ENCODE measurements at regions not wholly inside any gene's neighbourhood (a gene's known extent, or its start where the extent isn't known, plus 50 kb on each side); places are given as distances from the start of the nearest gene placed in this dataset.

DNA sequence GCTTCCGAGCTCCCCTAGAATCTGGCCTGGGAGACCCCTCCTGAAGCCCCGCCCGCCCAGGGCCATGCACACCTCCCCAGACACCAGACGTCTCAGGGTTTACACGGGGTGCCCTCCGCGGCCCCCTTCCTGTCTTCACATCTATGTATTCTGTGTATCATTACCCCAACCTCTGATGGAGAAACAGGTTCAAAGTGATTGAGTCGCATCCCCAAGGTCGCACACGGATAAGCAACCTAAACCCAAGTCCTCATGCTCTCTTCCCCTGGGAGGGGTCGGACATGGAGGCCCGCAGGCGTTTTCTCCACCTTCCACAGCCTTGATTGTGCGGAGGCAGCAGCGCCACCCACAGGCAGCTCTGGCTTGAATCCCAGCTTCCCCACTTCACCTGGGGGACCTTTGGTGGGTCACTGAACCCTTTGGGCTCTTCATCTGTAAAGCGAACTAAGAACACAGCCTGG lies 237.3 kb downstream of the BCL11B start:
- H3K9me3 ChIP-seq (ENCODE audit: control insufficient read depth, insufficient read depth, low read depth, low read length): no peaks in the 10 kb centered on the region; the same call in 1 of the 2 replicates
- H3K36me3 ChIP-seq (ENCODE audit: control insufficient read depth in 2 of 2, insufficient read depth in 1 of 2, low read length in 2 of 2): no peaks in the 10 kb centered on the region
- CTCF ChIA-PET: no interaction called here
- POLR2A ChIA-PET: no interaction called here
- H3K4me3 ChIP-seq (ENCODE audit: low read depth, low read length): no peak overlapping the region
- no peaks in the 10 kb centered on the region for H3K4me1 ChIP-seq (ENCODE audit: control insufficient read depth, insufficient read depth, low read length)
- TF ChIP-seq ZFP3 (tag by site-specific recombination; IDR thresholded peaks at IDR 0.05; ENCODE audit: low read depth) (no peak), ZNF214 (tag by site-specific recombination; IDR thresholded peaks at IDR 0.05; ENCODE audit: borderline replicate concordance) (no peak), ZNF221 (tag by site-specific recombination; IDR thresholded peaks at IDR 0.05; ENCODE audit: borderline replicate concordance) (no peak), KLF8 (tag by site-specific recombination; IDR thresholded peaks at IDR 0.05) (no peak), PRDM10 (tag by site-specific recombination; IDR thresholded peaks at IDR 0.05) (no peak), REST (tag by site-specific recombination; IDR thresholded peaks at IDR 0.05) (no peak), ZNF311 (tag by site-specific recombination; IDR thresholded peaks at IDR 0.05; ENCODE audit: borderline replicate concordance) (no peak), ZNF416 (tag by site-specific recombination; IDR thresholded peaks at IDR 0.05) (no peak), KLF1 (tag by site-specific recombination; IDR thresholded peaks at IDR 0.05) (no peak)
- TF ChIP-seq, protein P1, sequence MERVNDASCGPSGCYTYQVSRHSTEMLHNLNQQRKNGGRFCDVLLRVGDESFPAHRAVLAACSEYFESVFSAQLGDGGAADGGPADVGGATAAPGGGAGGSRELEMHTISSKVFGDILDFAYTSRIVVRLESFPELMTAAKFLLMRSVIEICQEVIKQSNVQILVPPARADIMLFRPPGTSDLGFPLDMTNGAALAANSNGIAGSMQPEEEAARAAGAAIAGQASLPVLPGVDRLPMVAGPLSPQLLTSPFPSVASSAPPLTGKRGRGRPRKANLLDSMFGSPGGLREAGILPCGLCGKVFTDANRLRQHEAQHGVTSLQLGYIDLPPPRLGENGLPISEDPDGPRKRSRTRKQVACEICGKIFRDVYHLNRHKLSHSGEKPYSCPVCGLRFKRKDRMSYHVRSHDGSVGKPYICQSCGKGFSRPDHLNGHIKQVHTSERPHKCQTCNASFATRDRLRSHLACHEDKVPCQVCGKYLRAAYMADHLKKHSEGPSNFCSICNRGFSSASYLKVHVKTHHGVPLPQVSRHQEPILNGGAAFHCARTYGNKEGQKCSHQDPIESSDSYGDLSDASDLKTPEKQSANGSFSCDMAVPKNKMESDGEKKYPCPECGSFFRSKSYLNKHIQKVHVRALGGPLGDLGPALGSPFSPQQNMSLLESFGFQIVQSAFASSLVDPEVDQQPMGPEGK (tag by site-specific recombination; IDR thresholded peaks at IDR 0.05): no peak
- TF ChIP-seq, protein P2, sequence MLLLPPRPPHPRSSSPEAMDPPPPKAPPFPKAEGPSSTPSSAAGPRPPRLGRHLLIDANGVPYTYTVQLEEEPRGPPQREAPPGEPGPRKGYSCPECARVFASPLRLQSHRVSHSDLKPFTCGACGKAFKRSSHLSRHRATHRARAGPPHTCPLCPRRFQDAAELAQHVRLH (tag by site-specific recombination; IDR thresholded peaks at IDR 0.05): no peak
- no peak overlapping the region for H3K27ac ChIP-seq (ENCODE audit: extremely low read depth, low read depth, low read length)

DNA sequence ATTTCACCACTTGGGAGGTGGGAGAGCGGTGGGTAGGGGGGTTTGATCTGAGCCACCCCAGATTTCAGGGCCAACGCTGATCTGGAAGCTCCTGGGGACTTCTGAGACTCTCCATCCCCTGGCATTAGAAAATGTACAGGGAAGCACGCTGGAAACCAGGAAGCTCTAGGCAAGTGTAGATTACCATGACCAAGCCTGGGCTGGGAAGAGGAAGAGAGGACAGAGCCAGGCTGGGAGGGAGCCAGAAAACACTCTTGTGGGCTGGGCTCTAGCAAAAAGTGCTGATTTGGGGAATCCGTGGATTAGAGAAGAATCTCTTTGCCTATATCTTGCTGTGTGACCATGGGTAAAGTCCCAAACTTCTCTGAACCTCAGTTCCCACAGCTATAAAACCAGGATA lies 236.7 kb downstream of the BCL11B start:
- ChIA-PET POLR2A (no interaction called here), CTCF (interaction anchor here (0.8 kb wide), 1 partner anchor 9 kb away, joined by 5 read pairs; no protein-coding TSS in a partner anchor)
- no peak overlapping the region for H3K4me3 ChIP-seq (ENCODE audit: low read depth, low read length)
- H3K27ac ChIP-seq (ENCODE audit: extremely low read depth, low read depth, low read length): no peak overlapping the region
- no peaks in the 10 kb centered on the region for H3K4me1 ChIP-seq (ENCODE audit: control insufficient read depth, insufficient read depth, low read length)
- H3K36me3 ChIP-seq (ENCODE audit: control insufficient read depth in 2 of 2, insufficient read depth in 1 of 2, low read length in 2 of 2): no peaks in the 10 kb centered on the region
- no peaks in the 10 kb centered on the region; the same call in 1 of the 2 replicates for H3K9me3 ChIP-seq (ENCODE audit: control insufficient read depth, insufficient read depth, low read depth, low read length)
- TF ChIP-seq ZNF366 (tag by site-specific recombination; conservative IDR thresholded peaks at IDR 0.05): no peak
- no peak for TF ChIP-seq ZNF76 (tag by site-specific recombination; IDR thresholded peaks at IDR 0.05; ENCODE audit: borderline replicate concordance, low read depth)
- no peak for TF ChIP-seq ZNF335 (tag by site-specific recombination; conservative IDR thresholded peaks at IDR 0.05)
- no peak for TF ChIP-seq KLF1 (tag by site-specific recombination; IDR thresholded peaks at IDR 0.05)
- no peak for TF ChIP-seq ZNF211 (tag by site-specific recombination; IDR thresholded peaks at IDR 0.05; ENCODE audit: low read depth)
- no peak for TF ChIP-seq ZFHX2 (tag by site-specific recombination; conservative IDR thresholded peaks at IDR 0.05)
- no peak for TF ChIP-seq SP2 (tag by site-specific recombination; IDR thresholded peaks at IDR 0.05)
- no peak for TF ChIP-seq PRDM4 (tag by site-specific recombination; IDR thresholded peaks at IDR 0.05)
- TF ChIP-seq, protein P3, sequence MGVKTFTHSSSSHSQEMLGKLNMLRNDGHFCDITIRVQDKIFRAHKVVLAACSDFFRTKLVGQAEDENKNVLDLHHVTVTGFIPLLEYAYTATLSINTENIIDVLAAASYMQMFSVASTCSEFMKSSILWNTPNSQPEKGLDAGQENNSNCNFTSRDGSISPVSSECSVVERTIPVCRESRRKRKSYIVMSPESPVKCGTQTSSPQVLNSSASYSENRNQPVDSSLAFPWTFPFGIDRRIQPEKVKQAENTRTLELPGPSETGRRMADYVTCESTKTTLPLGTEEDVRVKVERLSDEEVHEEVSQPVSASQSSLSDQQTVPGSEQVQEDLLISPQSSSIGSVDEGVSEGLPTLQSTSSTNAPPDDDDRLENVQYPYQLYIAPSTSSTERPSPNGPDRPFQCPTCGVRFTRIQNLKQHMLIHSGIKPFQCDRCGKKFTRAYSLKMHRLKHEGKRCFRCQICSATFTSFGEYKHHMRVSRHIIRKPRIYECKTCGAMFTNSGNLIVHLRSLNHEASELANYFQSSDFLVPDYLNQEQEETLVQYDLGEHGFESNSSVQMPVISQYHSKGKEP (tag by site-specific recombination; IDR thresholded peaks at IDR 0.05): no peak
